SK-N-SH (cell line): ENCODE measurements at regions not wholly inside any gene's neighbourhood (a gene's known extent, or its start where the extent isn't known, plus 50 kb on each side); places are given as distances from the start of the nearest gene placed in this dataset.

Experiments used
- CHD2 ChIP-seq: fragments of 150-350 bp; IDR thresholded peaks from 2 replicates; pipeline ENCODE4 v1.6.1; 2018; ENCODE audit warnings: low read length; ENCODE audit not compliant: partially characterized antibody
- JUND ChIP-seq: IDR thresholded peaks from 2 replicates; pipeline ENCODE4 v1.4.0; 2012
- RCOR1 ChIP-seq: fragments of 150-350 bp; IDR thresholded peaks from 2 replicates; pipeline ENCODE4 v1.6.1; 2017; ENCODE audit warnings: antibody characterized with exemption, low read length
- USF2 ChIP-seq: fragments of 150-350 bp; IDR thresholded peaks from 2 replicates; pipeline ENCODE4 v1.6.1; 2017; ENCODE audit warnings: antibody characterized with exemption, low read length, low read depth, borderline replicate concordance
- YY1 ChIP-seq: IDR thresholded peaks from 2 replicates; pipeline ENCODE4 v1.4.0; 2012; ENCODE audit warnings: low read depth, mild to moderate bottlenecking
- TF ChIP-seq, protein P1 (sequence below): fragments of 200-600 bp; sonication (generic); IDR thresholded peaks from 2 replicates; pipeline ENCODE4 v1.6.1; 2017; ENCODE audit warnings: antibody characterized with exemption, mild to moderate bottlenecking, moderate library complexity
- TF ChIP-seq, protein P2 (sequence below): IDR thresholded peaks from 2 replicates; pipeline ENCODE4 v1.6.1; 2012; ENCODE audit warnings: mild to moderate bottlenecking, low read depth, low read length, moderate library complexity

DNA sequence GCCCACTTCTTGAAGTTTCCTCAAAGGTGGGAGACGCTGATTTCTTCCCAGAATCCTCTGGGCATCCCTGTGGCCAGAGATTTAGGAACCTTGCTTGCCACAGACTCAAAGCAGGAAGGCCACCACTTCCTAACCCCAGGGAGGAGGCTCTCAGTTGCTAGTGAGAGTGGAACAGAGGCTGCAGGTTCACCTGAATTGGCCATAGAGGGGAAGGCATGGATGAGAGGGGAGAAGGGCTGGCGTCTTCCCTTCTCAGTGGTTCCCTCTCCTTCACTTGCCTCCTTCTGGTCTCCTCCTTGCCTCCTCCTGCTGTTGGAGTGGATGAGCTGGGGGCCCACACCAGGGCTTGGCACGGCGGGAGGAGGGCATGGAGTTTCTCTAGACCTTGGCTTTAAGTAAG, 185.7 kb downstream of the ADAMTS15 start:
- TF ChIP-seq, protein P1, sequence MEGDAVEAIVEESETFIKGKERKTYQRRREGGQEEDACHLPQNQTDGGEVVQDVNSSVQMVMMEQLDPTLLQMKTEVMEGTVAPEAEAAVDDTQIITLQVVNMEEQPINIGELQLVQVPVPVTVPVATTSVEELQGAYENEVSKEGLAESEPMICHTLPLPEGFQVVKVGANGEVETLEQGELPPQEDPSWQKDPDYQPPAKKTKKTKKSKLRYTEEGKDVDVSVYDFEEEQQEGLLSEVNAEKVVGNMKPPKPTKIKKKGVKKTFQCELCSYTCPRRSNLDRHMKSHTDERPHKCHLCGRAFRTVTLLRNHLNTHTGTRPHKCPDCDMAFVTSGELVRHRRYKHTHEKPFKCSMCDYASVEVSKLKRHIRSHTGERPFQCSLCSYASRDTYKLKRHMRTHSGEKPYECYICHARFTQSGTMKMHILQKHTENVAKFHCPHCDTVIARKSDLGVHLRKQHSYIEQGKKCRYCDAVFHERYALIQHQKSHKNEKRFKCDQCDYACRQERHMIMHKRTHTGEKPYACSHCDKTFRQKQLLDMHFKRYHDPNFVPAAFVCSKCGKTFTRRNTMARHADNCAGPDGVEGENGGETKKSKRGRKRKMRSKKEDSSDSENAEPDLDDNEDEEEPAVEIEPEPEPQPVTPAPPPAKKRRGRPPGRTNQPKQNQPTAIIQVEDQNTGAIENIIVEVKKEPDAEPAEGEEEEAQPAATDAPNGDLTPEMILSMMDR = no peak
- TF ChIP-seq RCOR1 (no peak), USF2 (no peak), YY1 (no peak), CHD2 (no peak), JUND (no peak)
- TF ChIP-seq, protein P2, sequence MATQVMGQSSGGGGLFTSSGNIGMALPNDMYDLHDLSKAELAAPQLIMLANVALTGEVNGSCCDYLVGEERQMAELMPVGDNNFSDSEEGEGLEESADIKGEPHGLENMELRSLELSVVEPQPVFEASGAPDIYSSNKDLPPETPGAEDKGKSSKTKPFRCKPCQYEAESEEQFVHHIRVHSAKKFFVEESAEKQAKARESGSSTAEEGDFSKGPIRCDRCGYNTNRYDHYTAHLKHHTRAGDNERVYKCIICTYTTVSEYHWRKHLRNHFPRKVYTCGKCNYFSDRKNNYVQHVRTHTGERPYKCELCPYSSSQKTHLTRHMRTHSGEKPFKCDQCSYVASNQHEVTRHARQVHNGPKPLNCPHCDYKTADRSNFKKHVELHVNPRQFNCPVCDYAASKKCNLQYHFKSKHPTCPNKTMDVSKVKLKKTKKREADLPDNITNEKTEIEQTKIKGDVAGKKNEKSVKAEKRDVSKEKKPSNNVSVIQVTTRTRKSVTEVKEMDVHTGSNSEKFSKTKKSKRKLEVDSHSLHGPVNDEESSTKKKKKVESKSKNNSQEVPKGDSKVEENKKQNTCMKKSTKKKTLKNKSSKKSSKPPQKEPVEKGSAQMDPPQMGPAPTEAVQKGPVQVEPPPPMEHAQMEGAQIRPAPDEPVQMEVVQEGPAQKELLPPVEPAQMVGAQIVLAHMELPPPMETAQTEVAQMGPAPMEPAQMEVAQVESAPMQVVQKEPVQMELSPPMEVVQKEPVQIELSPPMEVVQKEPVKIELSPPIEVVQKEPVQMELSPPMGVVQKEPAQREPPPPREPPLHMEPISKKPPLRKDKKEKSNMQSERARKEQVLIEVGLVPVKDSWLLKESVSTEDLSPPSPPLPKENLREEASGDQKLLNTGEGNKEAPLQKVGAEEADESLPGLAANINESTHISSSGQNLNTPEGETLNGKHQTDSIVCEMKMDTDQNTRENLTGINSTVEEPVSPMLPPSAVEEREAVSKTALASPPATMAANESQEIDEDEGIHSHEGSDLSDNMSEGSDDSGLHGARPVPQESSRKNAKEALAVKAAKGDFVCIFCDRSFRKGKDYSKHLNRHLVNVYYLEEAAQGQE = no peak
